ENCODE measurements at regions not wholly inside any gene's neighbourhood (a gene's known extent, or its start where the extent isn't known, plus 50 kb on each side); places are given as distances from the start of the nearest gene placed in this dataset.

- TF ChIP-seq CTCF (IDR thresholded peaks at IDR 0.05), result no peak
- no peak for TF ChIP-seq POLR2A (IDR thresholded peaks at IDR 0.05)
- TF ChIP-seq EP300 (IDR thresholded peaks at IDR 0.05), result no peak
Measured at GRCh38 chr2:57539761-57540160, 506.8 kb upstream of the VRK2 start.

All from tibial nerve (tissue), 4 donors.